Activated CD8-positive, alpha-beta T cell treated with anti-CD3 and anti-CD28 coated beads, Interleukin-2, amount 10 ng/mL, durations not matched to agents 7 days and 5 days (primary cell): ENCODE measurements at regions not wholly inside any gene's neighbourhood (a gene's known extent, or its start where the extent isn't known, plus 50 kb on each side); places are given as distances from the start of the nearest gene placed in this dataset.

ENCODE experiments used
- ATAC-seq: fragments of 150-1000 bp; cut with Tn5 transposase; one replicate; pipeline ENCODE4 v1.10.0; 2021; ENCODE audit warnings: moderate library complexity
- CTCF ChIA-PET: fragments of 350-600 bp; sonication (Branson Sonifier 250); formaldehyde crosslinking; loops from one replicate; lab custom pipeline; 2021; ENCODE audit warnings: antibody characterized with exemption; lab: Charles Lee
- POLR2A ChIA-PET: fragments of 350-600 bp; sonication (Branson Sonifier 250); formaldehyde crosslinking; loops from one replicate; lab custom pipeline; 2021; ENCODE audit warnings: antibody characterized with exemption; lab: Charles Lee
- DNase-seq: peaks from one replicate; pipeline ENCODE4 v3.0.0-alpha.2; 2020
- H3K27ac Mint-ChIP-seq: one replicate; pipeline ENCODE4 v1.8.0; 2021; ENCODE audit warnings: mild to moderate bottlenecking, mixed read lengths
- H3K27me3 Mint-ChIP-seq: one replicate; pipeline ENCODE4 v1.8.0; 2021; ENCODE audit warnings: low read depth, mixed read lengths
- H3K36me3 Mint-ChIP-seq: one replicate; pipeline ENCODE4 v1.8.0; 2021; ENCODE audit warnings: low read depth, mixed read lengths
- H3K4me1 Mint-ChIP-seq: one replicate; pipeline ENCODE4 v1.8.0; 2021; ENCODE audit warnings: low read depth, mixed read lengths
- H3K4me3 Mint-ChIP-seq: one replicate; pipeline ENCODE4 v1.8.0; 2021; ENCODE audit warnings: mild to moderate bottlenecking, mixed read lengths
- H3K9me3 Mint-ChIP-seq: one replicate; pipeline ENCODE4 v1.8.0; 2022; ENCODE audit warnings: mixed read lengths; ENCODE audit not compliant: insufficient read depth

- ChIA-PET CTCF (no interaction called here), POLR2A (no interaction called here)
These were observed 51.6 kb upstream of the NLRP1 start for GRCh38 chr17:5635949-5636348.

DNA sequence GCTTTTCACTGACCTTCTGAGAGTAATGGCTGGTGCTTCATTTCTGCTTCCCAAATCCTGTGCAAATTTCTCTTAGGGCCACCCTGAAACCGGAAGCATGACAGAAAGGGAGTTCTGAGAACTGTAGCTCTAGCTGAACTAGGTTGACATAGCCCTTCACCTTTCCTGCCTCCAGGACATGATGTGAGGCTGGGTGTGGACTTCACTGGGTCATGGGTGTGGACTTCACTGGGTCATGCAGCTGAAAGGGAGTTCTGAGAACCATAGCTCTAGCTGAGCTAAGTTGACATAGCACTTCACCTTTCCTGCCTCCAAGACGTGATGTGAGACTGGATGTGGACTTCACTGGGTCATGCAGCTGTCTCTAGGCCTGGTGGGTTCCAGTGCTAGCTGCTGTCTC is 54.3 kb upstream of the NLRP1 start:
- ATAC-seq (no peak), DNase-seq (no peak)
- Mint-ChIP-seq H3K9me3 (no peaks in the 10 kb centered on the region), H3K4me1 (no peaks in the 10 kb centered on the region), H3K4me3 (no peak overlapping the region), H3K27me3 (peaks cover 11% of the 10 kb centered on the region), H3K27ac (no peak overlapping the region), H3K36me3 (no peaks in the 10 kb centered on the region)
- POLR2A ChIA-PET: no interaction called here
- CTCF ChIA-PET: interaction anchor here (0.8 to 1.0 kb wide), 2 partner anchors 10 to 47 kb away, joined by 3 read pairs; no protein-coding TSS in a partner anchor

More at GRCh38 chr17:5635949-5636348, 51.6 kb upstream of the NLRP1 start:
- ATAC-seq (no peak), DNase-seq (no peak)
- H3K4me3 Mint-ChIP-seq: no peak overlapping the region
- no peaks in the 10 kb centered on the region for H3K4me1 Mint-ChIP-seq
- no peak overlapping the region for H3K27ac Mint-ChIP-seq
- H3K36me3 Mint-ChIP-seq: no peaks in the 10 kb centered on the region
- no peaks in the 10 kb centered on the region for H3K9me3 Mint-ChIP-seq
- peaks cover 16% of the 10 kb centered on the region for H3K27me3 Mint-ChIP-seq

DNA sequence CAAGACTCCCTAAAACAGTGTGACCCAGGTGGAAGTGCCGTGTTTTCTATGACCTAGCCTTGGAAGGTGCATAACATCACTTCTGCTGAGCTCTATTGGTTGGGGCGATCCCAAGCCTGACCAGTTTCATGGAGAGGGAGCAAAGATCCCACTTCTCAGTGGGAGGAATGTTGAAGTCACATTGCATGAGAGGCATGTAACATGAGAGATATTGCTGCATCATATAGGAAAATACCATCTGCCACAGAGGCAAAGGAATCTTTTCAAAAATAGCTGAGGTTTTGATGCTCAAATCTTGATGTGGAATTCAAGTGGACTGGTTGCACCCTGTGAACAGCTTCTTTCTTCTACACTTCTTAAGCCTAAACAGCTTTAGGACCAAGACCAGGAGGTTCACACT is 56.4 kb upstream of the NLRP1 start:
- CTCF ChIA-PET: no interaction called here

GRCh38 chr17:5642752-5643151 is 58.4 kb upstream of the NLRP1 start:
- H3K27ac Mint-ChIP-seq: no peak overlapping the region
- no peaks in the 10 kb centered on the region for H3K9me3 Mint-ChIP-seq
- no peak overlapping the region for H3K4me3 Mint-ChIP-seq
- H3K27me3 Mint-ChIP-seq: peaks cover 5% of the 10 kb centered on the region
- H3K36me3 Mint-ChIP-seq: no peaks in the 10 kb centered on the region
- no peak for DNase-seq
- ChIA-PET POLR2A (no interaction called here), CTCF (no interaction called here)
- H3K4me1 Mint-ChIP-seq: no peaks in the 10 kb centered on the region
- ATAC-seq: no peak

More for the DNA sequence above, 56.4 kb upstream of the NLRP1 start:
- POLR2A ChIA-PET: no interaction called here
- no peak for DNase-seq
- Mint-ChIP-seq H3K4me1 (no peaks in the 10 kb centered on the region), H3K36me3 (no peaks in the 10 kb centered on the region), H3K9me3 (no peaks in the 10 kb centered on the region), H3K4me3 (no peak overlapping the region), H3K27ac (no peak overlapping the region), H3K27me3 (peaks cover 10% of the 10 kb centered on the region)
- no peak for ATAC-seq

- ATAC-seq (no peak), DNase-seq (no peak)
- Mint-ChIP-seq H3K27ac (no peak overlapping the region), H3K4me1 (no peaks in the 10 kb centered on the region), H3K27me3 (peaks cover 2% of the 10 kb centered on the region), H3K4me3 (no peak overlapping the region), H3K9me3 (no peaks in the 10 kb centered on the region), H3K36me3 (no peaks in the 10 kb centered on the region)
- ChIA-PET CTCF (no interaction called here), POLR2A (no interaction called here)
These were observed 59.8 kb upstream of the NLRP1 start for GRCh38 chr17:5644065-5644464.

GRCh38 chr17:5651348-5651747 is 67.0 kb upstream of the NLRP1 start:
- no peak overlapping the region for H3K4me3 Mint-ChIP-seq
- H3K36me3 Mint-ChIP-seq: no peaks in the 10 kb centered on the region
- H3K4me1 Mint-ChIP-seq: no peaks in the 10 kb centered on the region
- ATAC-seq: no peak
- DNase-seq: no peak
- POLR2A ChIA-PET: no interaction called here
- peaks cover 10% of the 10 kb centered on the region for H3K9me3 Mint-ChIP-seq
- peaks cover 11% of the 10 kb centered on the region for H3K27me3 Mint-ChIP-seq
- no peak overlapping the region for H3K27ac Mint-ChIP-seq
- CTCF ChIA-PET: no interaction called here

DNA sequence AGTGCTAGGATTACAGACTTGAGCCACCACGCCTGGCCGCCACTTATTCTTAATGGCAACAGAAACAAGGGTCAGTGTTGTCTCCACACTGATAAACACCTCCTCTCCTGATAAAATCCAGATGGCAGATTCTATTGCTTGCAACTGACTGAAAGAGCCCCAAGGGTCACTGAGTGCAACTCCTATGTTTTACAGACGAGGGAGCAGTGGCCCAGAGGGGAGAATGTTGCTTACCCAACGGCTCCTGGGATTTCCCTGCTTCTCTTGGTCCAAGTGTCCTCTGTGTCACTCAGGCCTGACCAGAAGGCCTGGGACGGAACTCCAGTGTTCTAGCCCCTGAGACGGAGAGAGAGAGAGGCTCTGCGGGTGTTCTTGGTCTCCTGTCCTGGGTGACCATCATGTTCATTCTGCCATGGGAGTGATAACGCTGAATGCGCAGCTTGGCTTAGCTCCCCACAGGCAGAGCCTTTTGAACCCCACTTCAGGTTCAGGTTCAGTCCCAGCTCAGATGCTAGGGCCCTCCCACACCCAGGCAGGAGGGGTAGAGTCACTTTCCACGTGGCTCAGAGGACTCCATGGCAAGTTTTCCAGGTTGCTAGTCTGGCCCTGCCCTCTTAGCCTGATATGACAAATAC is 77.3 kb upstream of the NLRP1 start:
- Mint-ChIP-seq H3K27me3 (peaks cover 3% of the 10 kb centered on the region), H3K4me3 (no peak overlapping the region), H3K36me3 (no peaks in the 10 kb centered on the region), H3K4me1 (no peaks in the 10 kb centered on the region), H3K9me3 (no peaks in the 10 kb centered on the region), H3K27ac (no peak overlapping the region)
- ChIA-PET POLR2A (no interaction called here), CTCF (no interaction called here)
- ATAC-seq: no peak
- no peak for DNase-seq

- no peak overlapping the region for H3K4me3 Mint-ChIP-seq
- H3K4me1 Mint-ChIP-seq: no peaks in the 10 kb centered on the region
- ChIA-PET POLR2A (no interaction called here), CTCF (no interaction called here)
- DNase-seq: no peak
- H3K36me3 Mint-ChIP-seq: no peaks in the 10 kb centered on the region
- no peak overlapping the region for H3K27ac Mint-ChIP-seq
- H3K27me3 Mint-ChIP-seq: peaks cover 3% of the 10 kb centered on the region
- ATAC-seq: no peak
- H3K9me3 Mint-ChIP-seq: no peaks in the 10 kb centered on the region
These were observed 78.2 kb upstream of the NLRP1 start for GRCh38 chr17:5662409-5663085.

- ChIA-PET POLR2A (no interaction called here), CTCF (no interaction called here)
- DNase-seq (no peak), ATAC-seq (no peak)
- Mint-ChIP-seq H3K4me1 (no peaks in the 10 kb centered on the region), H3K27me3 (peaks cover 3% of the 10 kb centered on the region), H3K36me3 (no peaks in the 10 kb centered on the region), H3K27ac (no peak overlapping the region), H3K9me3 (no peaks in the 10 kb centered on the region), H3K4me3 (no peak overlapping the region)
These were observed 80.9 kb upstream of the NLRP1 start for GRCh38 chr17:5665164-5665563.

- no peak for ATAC-seq
- POLR2A ChIA-PET: no interaction called here
- no peaks in the 10 kb centered on the region for H3K9me3 Mint-ChIP-seq
- CTCF ChIA-PET: interaction anchor here (1.2 kb wide), 1 partner anchor 76 kb away, joined by 4 read pairs; no protein-coding TSS in a partner anchor
- H3K27me3 Mint-ChIP-seq: no peaks in the 10 kb centered on the region
- H3K4me3 Mint-ChIP-seq: no peak overlapping the region
- H3K4me1 Mint-ChIP-seq: no peaks in the 10 kb centered on the region
- no peak overlapping the region for H3K27ac Mint-ChIP-seq
- H3K36me3 Mint-ChIP-seq: no peaks in the 10 kb centered on the region
- no peak for DNase-seq
These were observed 83.6 kb upstream of the NLRP1 start for GRCh38 chr17:5667871-5668270.

- ChIA-PET CTCF (no interaction called here), POLR2A (no interaction called here)
- DNase-seq (no peak), ATAC-seq (no peak)
- Mint-ChIP-seq H3K9me3 (no peaks in the 10 kb centered on the region), H3K36me3 (no peaks in the 10 kb centered on the region), H3K4me1 (no peaks in the 10 kb centered on the region), H3K27me3 (no peaks in the 10 kb centered on the region), H3K4me3 (no peak overlapping the region), H3K27ac (no peak overlapping the region)
These were observed 84.3 kb upstream of the NLRP1 start for GRCh38 chr17:5668557-5669138.

GRCh38 chr17:5669191-5669590 is 84.9 kb upstream of the NLRP1 start:
- DNase-seq: no peak
- H3K4me3 Mint-ChIP-seq: no peak overlapping the region
- no peaks in the 10 kb centered on the region for H3K27me3 Mint-ChIP-seq
- ChIA-PET POLR2A (no interaction called here), CTCF (no interaction called here)
- no peaks in the 10 kb centered on the region for H3K4me1 Mint-ChIP-seq
- ATAC-seq: no peak
- H3K27ac Mint-ChIP-seq: no peak overlapping the region
- H3K9me3 Mint-ChIP-seq: no peaks in the 10 kb centered on the region
- no peaks in the 10 kb centered on the region for H3K36me3 Mint-ChIP-seq
